ENCODE measurements at regions not wholly inside any gene's neighbourhood (a gene's known extent, or its start where the extent isn't known, plus 50 kb on each side); places are given as distances from the start of the nearest gene placed in this dataset.

GRCh38 chr4:56200275-56200674, 187.0 kb downstream of the AASDH start:
- DNase-seq, result no peak

DNA sequence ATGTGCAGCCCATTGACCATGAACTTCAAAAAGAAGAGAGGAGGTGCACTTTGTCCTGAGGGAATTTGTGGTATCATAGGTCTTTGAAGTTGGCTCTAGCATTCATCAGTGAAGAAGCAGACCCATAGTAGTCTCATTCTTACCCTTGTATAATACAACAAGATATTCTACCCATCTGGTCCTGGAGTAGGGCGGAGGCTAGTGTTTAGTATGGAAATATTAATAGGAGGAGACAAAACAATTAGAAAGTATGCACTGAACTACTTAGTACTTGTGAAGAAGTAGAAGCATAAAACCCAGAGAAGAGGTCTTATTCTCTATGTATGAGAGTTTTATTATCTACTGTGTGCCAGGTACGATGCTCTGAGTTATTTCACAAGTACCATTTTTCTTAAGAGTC, 189.0 kb downstream of the AASDH start:
- no peak for DNase-seq

GRCh38 chr4:56197387-56197786, 189.9 kb downstream of the AASDH start:
- no peak for DNase-seq

DNA sequence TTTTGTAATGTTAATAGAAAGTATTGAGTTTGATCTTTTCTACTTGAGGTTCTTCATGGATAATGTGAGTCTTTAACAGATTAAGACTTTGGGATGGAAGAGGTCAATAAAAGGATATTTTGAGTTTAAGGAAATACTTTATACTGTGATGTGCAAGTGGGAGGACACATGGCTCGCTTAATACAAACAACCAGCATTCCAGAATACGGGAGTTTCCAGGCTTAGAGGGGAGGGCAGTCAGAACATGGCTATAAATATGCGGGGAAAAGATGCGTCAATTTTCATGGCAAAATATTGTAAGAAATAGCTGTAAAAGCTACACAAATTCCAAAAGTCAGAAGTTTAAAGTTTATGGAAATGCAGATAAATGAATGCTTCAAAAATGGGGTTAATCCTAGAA, 192.3 kb downstream of the AASDH start:
- no peak for DNase-seq

DNA sequence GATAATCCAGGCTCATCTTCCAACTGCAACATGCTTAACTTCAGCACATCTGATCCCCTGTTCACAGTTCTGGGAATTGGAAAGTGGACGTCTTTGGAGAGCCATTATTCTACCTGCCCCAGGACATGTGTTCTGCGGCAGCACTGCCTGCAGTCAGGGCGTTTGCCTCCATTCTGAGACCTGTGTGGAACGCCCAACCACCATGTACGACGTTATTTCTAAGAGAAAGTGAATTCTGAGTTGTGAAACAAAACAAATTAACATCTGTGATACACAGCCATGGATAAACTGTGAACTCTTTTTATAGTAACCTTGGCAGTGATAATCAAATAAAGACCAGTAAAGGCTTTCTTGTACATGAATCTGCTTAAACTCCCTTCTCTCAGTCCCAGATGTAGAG, 195.8 kb downstream of the AASDH start:
- no peak for DNase-seq

DNA sequence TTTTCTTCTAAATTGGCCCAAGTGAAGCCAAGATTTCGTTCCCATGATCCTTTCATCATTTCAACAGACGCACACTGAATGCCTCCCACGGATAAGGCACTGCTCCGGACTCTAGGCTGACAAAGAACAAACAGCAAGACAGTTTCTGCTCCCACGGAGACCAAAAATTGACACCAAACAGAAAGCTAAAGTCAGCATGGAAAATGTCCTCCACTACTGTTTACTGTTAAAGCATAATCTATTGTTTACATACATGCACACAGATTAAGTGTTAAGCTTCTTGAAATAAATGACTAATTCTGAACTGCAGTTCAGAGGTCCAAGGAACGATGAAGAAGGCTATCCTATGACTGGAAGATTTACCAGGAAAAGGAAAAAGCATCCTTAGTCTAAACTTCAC, 199.6 kb downstream of the AASDH start:
- DNase-seq, result no peak

DNA sequence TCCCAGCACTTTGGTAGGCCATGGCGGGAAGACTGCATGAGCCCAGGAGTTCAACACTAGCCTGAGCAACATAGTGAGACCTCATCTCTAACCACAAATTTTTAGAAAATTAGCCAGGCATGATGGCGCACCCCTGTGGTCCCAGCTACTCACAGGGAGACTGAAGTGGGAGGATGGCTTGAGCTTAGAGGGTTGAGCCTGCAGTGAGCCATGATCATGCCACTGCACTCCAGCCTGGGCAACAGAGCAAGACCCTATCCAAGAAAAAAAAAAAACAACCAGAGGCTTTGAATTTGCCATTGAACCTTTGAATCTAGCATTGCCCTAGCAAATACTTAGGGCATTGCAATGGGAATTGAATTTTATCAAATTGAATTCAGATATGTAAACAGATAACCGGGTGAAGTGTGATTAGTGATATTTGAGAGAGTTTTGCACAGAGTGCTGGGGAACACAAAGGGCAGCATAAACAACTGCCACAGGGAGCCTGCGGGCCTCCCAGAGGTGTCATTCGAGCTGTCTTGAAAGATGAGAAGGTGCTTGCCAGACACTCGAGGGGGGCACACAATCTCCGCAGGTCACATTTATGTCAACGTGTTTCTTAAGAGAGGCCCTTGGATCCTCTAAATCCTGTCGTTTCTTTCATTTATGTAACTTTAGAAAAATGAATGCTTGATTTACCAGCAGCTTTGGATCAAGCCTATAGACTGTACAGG, 200.3 kb downstream of the AASDH start:
- DNase-seq, result no peak

- no peak for DNase-seq
Observed at GRCh38 chr4:56185901-56186300, 201.4 kb downstream of the AASDH start.

DNA sequence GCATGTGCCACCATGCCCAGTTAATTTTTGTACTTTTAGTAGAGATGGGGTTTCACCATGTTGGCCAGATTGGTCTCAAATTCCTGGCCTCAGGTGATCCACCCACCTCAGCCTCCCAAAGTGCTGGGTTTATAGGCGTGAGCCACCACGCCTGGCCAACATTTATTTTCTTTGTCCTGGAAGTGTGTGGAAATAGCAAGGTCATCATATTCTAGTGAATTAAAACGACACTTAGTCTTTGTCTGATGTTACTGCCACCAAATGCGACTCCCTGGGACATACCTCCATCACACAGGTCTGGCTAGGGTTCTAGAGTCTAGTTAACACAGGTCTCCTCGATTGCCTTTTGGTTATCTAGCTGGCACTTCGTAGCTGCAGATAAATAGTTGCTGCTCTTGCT, 203.1 kb downstream of the AASDH start:
- DNase-seq, result no peak

DNA sequence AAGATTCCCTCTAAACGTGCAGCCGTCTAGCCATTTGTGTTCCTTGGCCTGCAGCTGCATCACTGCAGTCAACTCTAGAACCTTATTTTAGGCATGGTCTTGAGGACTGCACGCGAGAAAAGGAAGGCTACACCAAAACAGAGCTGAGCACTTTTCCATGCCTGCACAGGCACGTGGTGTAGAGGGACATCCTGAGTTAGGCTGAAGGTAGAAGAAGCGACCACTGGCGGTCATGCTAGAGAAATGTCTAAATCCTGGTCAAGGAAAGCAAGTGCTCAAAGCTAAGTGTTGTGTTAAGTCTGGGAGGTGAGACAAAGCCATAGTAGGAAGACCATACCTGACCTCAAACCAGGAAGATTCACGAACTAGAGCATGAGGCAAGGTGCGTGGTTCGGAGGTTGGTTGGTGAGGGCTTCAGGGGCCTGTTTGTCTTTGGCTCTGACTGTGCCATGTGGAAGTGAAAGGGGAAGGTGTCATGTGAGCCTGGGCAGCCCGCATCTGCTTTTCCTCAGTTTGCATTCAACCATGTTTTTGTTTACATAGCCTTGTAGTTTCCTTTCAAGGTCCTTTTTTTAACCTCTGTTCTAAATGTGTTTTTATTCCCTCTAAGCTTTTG, 203.8 kb downstream of the AASDH start:
- no peak for DNase-seq

- DNase-seq, result no peak
Observed at GRCh38 chr4:56182356-56182755, 204.9 kb downstream of the AASDH start.

- DNase-seq, result no peak
Observed at GRCh38 chr4:56181140-56181953, 205.9 kb downstream of the AASDH start.

GRCh38 chr4:56169061-56169460, 218.2 kb downstream of the AASDH start:
- no peak for DNase-seq

DNA sequence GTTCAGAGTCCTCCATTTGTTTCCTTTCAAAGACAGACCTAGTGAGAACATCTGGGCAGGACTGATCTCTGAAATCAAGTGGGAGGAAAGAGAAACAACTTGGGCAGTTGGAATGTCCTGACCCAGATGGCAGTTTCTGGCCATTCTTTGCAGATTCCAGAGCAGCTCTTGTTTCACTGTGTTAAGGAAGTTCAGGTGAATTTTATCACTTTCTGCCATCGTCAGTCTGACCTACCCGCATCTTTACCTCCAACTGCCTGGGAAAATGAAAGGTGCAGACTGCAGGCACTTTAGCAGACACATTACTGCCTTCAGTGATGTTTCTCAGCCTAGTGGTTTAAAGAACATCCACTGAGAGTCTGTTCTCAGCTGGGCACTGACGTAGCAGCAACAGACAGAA, 216.2 kb downstream of the CEP135 start:
- no peak for DNase-seq

DNA sequence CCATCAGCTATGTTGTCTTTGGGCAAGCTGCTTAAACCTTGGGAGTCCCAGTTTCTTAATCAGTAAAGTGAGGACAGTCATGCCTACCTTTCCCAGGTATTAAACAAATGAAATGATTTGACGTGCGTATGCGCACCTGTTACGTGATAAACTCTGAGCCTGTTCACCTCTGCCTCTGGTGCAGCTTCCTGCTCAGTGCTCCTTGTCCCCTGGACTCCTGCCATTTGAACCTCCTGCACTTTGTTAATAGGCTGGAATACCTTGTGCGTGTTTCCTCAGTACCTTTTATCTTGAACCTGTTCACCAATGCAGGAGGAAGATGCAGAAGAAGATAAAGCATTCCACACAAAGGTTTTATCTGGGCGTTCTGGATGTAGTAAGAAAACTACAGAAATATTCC, 211.9 kb downstream of the CEP135 start:
- no peak for DNase-seq

DNA sequence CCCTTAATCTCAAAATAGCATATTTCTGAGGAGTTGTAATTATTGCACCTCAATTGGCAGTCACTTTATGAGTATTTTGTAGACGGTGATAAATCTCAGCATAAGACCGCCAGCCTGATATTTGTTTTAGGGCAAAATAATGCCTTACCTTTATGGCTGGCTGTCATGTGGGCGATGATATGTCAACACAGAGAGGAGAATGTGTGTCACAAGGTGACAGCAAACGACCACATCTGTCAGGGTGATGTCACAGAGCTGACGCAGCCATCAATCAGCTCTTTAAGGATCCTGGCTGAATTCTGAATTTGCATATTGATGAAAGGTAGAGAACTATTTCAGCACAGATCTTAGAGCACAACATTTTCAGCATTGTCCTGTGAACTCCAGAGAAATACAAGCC, 209.7 kb downstream of the CEP135 start:
- peak; percentile 36 for DNase-seq

DNA sequence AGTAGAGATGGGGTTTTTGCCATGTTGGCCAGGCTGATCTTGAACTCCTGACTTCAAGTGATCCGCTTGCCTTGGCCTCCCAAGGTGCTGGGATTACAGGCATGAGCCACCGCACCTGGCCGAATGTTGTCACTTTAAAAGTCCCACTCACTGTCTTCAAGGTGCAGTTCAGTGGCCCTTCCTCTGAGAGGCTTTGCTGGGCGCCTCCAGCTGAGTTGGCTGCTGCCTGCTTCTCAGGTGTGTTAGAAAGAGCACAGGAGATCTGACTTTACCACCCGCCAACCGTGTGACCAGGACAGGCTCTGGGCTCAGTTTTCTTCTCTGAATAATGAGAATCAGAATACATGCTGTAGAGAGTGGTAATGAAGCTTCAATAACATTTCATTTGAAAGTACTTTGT, 207.4 kb downstream of the CEP135 start:
- DNase-seq, result no peak

DNA sequence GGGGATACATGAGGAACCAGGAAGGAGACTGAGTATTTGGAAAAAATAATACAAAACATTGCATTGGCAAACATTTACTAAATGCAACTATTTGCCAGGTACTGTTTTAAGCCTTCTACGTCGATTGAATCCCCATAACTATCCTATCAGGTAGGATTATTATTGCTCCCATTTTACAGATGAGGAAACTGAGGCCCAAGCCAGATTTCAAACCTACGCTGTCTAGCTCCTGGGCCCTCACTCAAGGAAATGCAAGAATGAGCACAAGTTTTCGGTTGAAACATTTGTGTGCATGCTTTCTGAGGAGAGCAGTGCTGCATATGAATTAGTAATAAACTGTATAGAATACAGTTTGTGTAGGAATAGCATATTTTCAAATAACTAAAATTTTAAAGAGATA, 206.7 kb downstream of the CEP135 start:
- no peak for DNase-seq

- no peak for DNase-seq
Observed at GRCh38 chr4:56149591-56149990, 200.8 kb downstream of the CEP135 start.

DNA sequence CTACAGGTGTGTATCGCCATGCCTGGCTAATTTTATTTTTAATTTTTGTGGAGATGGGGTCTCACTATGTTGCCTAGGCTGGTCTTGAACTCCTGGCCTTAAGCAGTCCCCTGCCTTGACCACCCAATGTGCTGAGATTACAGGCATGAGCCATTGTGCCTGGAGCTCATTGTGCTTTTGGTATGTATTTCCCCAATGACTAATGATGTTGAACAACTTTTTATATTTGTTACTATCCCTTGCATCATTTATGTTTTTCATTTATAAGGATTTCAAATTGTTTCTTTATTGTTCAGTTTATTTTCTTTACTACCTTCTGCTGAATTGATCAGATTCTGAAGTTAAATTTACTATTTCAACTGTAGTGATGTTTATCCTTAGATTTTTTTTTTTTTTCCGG, 199.7 kb downstream of the CEP135 start:
- no peak for DNase-seq

DNA sequence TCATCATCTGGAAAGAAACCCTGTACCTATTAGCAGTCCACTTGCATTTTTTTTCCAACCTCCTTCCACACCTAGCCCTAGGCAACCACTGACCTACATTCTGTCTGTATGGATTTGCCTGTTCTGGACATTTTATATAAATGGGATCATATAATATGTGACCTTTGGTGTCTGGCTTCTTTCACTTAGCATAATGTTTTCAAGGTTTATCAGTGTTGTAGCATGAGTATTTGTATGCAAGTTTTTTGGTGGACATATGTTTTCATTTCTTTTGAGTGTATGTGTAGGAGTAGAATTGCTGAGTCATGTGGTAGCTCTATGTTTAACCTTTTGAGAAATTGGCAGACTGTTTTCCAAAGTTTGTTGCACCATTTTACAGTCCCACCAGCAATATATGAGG, 198.6 kb downstream of the CEP135 start:
- DNase-seq, result no peak

DNA sequence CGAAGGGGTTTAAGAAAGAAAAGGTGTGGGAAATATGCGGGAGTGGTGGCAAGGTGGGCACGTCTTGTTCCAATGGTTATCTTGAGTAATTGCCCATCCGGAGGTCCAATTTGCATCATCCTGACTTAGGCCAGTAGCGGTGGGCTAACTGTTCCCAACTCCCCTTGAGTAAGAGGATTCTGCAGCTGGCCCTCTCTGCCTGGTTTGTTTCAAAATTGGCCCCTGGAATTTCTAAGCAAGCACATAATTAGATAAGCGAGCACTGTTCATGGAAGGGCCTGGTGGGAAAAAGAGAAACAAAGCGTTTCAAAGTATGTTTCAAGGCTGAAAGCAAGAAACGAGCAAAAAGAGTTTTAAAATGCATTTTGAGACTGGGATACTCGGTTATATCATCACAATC, 198.2 kb downstream of the CEP135 start:
- DNase-seq, result no peak

GRCh38 chr4:56142088-56142487, 193.3 kb downstream of the CEP135 start:
- no peak for DNase-seq

DNA sequence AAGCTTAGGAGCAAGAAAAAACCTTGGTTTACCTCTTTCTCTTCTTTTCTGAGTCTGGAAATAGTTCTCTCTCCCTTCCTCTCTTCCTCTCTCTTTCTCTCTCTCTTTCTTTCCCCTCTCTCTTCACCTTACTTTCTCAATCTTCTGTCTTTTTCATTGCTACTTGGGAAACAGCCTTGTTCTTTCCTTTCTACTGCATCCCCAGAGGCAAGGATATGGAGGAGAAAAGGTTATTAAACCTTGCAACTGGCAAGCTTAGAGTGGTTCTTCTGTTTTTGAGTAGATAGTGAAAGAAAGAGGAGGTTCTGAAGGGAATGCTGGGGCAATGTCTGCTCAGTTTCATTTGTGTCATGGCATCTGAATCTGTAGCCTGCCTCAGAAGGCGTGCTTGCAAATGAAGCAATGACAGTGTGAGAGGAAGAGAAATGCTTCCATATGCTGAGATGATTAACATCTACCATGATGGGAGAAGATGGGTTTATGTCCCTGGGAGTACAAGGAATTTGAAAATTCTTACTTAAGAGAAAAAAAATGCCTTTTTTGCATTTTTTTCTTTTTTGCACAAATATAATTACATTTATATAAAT, 190.6 kb downstream of the CEP135 start:
- DNase-seq, result no peak

Data from activated naive CD4-positive, alpha-beta T cell treated with anti-CD3 and anti-CD28 coated beads, Interleukin-2, amount 50 U/mL, for 16 hours (primary cell).